Activated gamma-delta T cell treated with Interleukin-2 at 50 U/mL for 16 hours (primary cell): ENCODE measurements at regions not wholly inside any gene's neighbourhood (a gene's known extent, or its start where the extent isn't known, plus 50 kb on each side); places are given as distances from the start of the nearest gene placed in this dataset.

Experiments used
- DNase-seq: peaks from one replicate; pipeline ENCODE4 v3.0.0-alpha.2; 2020

GRCh38 chr5:70585996-70586395 lies 170.8 kb downstream of the GTF2H2C_2 start:
- DNase-seq = peak; percentile 60
